GM12864 (cell line): ENCODE measurements at regions not wholly inside any gene's neighbourhood (a gene's known extent, or its start where the extent isn't known, plus 50 kb on each side); places are given as distances from the start of the nearest gene placed in this dataset.

Source experiments
- DNase-seq: peaks from one replicate; pipeline ENCODE4 v3.0.0-alpha.2; 2011; ENCODE audit warnings: low read depth
- H3K4me3 ChIP-seq: 2 replicates; pipeline ENCODE4 v1.5.1; 2011; ENCODE audit warnings: mild to moderate bottlenecking, low read depth, low read length, control low read depth
- CTCF ChIP-seq: IDR thresholded peaks from 2 replicates; pipeline ENCODE4 v1.5.1; 2011; ENCODE audit warnings: low read depth, mild to moderate bottlenecking, moderate library complexity, low read length, control low read depth, inconsistent platforms; ENCODE audit errors: missing control alignments

- no peak overlapping the region for H3K4me3 ChIP-seq
- no peak for DNase-seq
- TF ChIP-seq CTCF = no peak
These were observed 216.1 kb downstream of the FOXA2 start for GRCh38 chr20:22368235-22368634.

GRCh38 chr20:22366631-22367030 is 217.7 kb downstream of the FOXA2 start:
- no peak for DNase-seq
- no peak overlapping the region for H3K4me3 ChIP-seq
- no peak for TF ChIP-seq CTCF

- no peak for DNase-seq
- no peak for TF ChIP-seq CTCF
- no peak overlapping the region for H3K4me3 ChIP-seq
These were observed 229.7 kb downstream of the FOXA2 start for GRCh38 chr20:22354647-22355046.

- no peak for DNase-seq
- no peak for TF ChIP-seq CTCF
- no peak overlapping the region for H3K4me3 ChIP-seq
These were observed 230.8 kb downstream of the FOXA2 start for GRCh38 chr20:22353586-22353985.

- no peak for DNase-seq
- TF ChIP-seq CTCF = no peak
- H3K4me3 ChIP-seq = no peak overlapping the region
These were observed 232.4 kb downstream of the FOXA2 start for GRCh38 chr20:22352019-22352418.

GRCh38 chr20:22350624-22351023 is 233.7 kb downstream of the FOXA2 start:
- no peak for DNase-seq
- no peak overlapping the region for H3K4me3 ChIP-seq
- no peak for TF ChIP-seq CTCF

- H3K4me3 ChIP-seq = no peak overlapping the region
- no peak for TF ChIP-seq CTCF
- no peak for DNase-seq
These were observed 236.4 kb downstream of the FOXA2 start for GRCh38 chr20:22348010-22348409.
